GM12892 (cell line): ENCODE measurements at regions not wholly inside any gene's neighbourhood (a gene's known extent, or its start where the extent isn't known, plus 50 kb on each side); places are given as distances from the start of the nearest gene placed in this dataset.

Experiments used
- POLR2A ChIP-seq: IDR thresholded peaks from 2 replicates; pipeline ENCODE4 v1.6.1; 2011; ENCODE audit warnings: low read depth, low read length, control low read depth
- TAF1 ChIP-seq: IDR thresholded peaks from 2 replicates; pipeline ENCODE4 v1.6.1; 2011; ENCODE audit warnings: low read depth, mild to moderate bottlenecking, control low read depth, low read length, borderline replicate concordance

DNA sequence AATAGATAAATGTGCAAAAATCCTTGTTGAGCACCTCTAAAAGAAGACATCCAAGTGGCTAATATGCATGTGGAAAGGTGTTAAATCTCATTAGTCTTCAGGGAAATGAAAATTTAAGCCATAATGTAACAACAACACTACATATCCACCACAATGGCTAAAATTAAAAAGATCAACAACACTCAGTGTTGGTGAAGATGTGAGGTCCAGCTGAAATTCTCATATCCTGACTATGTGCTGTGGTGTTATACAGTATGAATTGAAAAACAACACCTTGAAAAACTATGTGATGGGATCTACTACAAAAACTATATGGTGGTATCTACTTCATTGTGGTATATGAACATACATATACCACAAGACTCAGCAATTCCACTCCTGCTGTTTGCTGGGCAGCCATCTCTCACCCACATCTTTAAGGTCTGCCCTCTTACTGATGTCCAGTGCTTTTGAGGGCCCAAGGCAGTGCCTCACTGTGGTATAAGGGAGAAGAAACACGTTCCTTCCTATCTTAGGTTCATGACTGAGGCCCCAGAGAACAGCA lies 146.4 kb downstream of the CD83 start:
- TF ChIP-seq TAF1, result no peak
- TF ChIP-seq POLR2A, result no peak
